Panc1 (cell line): ENCODE measurements at regions not wholly inside any gene's neighbourhood (a gene's known extent, or its start where the extent isn't known, plus 50 kb on each side); places are given as distances from the start of the nearest gene placed in this dataset.

ENCODE experiments used
- ATAC-seq: fragments of 200-7000 bp; cut with Tn5 transposase; 2 replicates; pipeline ENCODE4 v1.9.1; 2020; ENCODE audit warnings: mild to moderate bottlenecking, moderate library complexity
- BruUV-seq: library from RNA; stranded (reverse); fragments of 400-500 nt; replicated peaks from 2 replicates; lab custom pipeline; 2021; lab: Mats Ljungman, UMichigan
- CTCF ChIA-PET: fragments of 300-600 bp; sonication (Branson Sonifier 250); formaldehyde crosslinking; loops from one replicate; lab custom pipeline; 2022; ENCODE audit warnings: antibody characterized with exemption; lab: Charles Lee
- POLR2A ChIA-PET: fragments of 300-600 bp; sonication (Branson Sonifier 250); formaldehyde crosslinking; loops from one replicate; lab custom pipeline; 2022; ENCODE audit warnings: antibody characterized with exemption; lab: Charles Lee
- DNase-seq: peaks from one replicate; pipeline ENCODE4 v3.0.0-alpha.2; 2010; ENCODE audit warnings: low read depth, low spot score
- H3K27ac ChIP-seq: 2 replicates; pipeline ENCODE4 v1.5.1; 2011; ENCODE audit warnings: mild to moderate bottlenecking, low read length, inconsistent platforms
- H3K27me3 ChIP-seq: fragments of 200-500 bp; sonication (Bioruptor generic); 2 replicates; pipeline ENCODE4 v1.6.0; 2014; ENCODE audit warnings: low read length, inconsistent platforms; ENCODE audit not compliant: control insufficient read depth, insufficient read depth
- H3K36me3 ChIP-seq: fragments of 200-500 bp; sonication (Bioruptor generic); 2 replicates; pipeline ENCODE4 v1.5.1; 2014; ENCODE audit warnings: inconsistent platforms, mild to moderate bottlenecking, low read length, moderate library complexity; ENCODE audit not compliant: control insufficient read depth, insufficient read depth
- H3K4me1 ChIP-seq: 2 replicates; pipeline ENCODE4 v1.5.1; 2011; ENCODE audit warnings: inconsistent platforms, mild to moderate bottlenecking, low read length, moderate library complexity; ENCODE audit not compliant: control insufficient read depth, insufficient read depth
- H3K4me3 ChIP-seq, 2 experiments: 2 replicates each; pipeline ENCODE4 v1.5.1; 2011 to 2012; ENCODE audit warnings: low read depth in 2 of 2, low read length in 2 of 2, mild to moderate bottlenecking in 2 of 2, inconsistent platforms in 1 of 2, moderate library complexity in 1 of 2
- H3K9me3 ChIP-seq: fragments of 200-500 bp; sonication (Bioruptor generic); 2 replicates; pipeline ENCODE4 v1.5.1; 2014; ENCODE audit warnings: low read depth, mild to moderate bottlenecking, inconsistent platforms, low read length, moderate library complexity; ENCODE audit not compliant: control insufficient read depth, insufficient read depth
- CTCF ChIP-seq: fragments of 450-650 bp; IDR thresholded peaks from 2 replicates; pipeline ENCODE4 v1.5.1; 2017; ENCODE audit warnings: mild to moderate bottlenecking
- POLR2AphosphoS5 ChIP-seq: IDR thresholded peaks from 2 replicates; pipeline ENCODE4 v1.6.1; 2012; ENCODE audit warnings: mild to moderate bottlenecking, low read depth, low read length, moderate library complexity
- REST ChIP-seq, 2 experiments: IDR thresholded peaks; 2 replicates each; pipeline ENCODE4 v1.6.1; 2011 to 2012; ENCODE audit warnings: low read depth in 2 of 2, control low read depth in 1 of 2, low read length in 1 of 2, mild to moderate bottlenecking in 1 of 2, moderate library complexity in 1 of 2; ENCODE audit not compliant: insufficient read depth in 1 of 2
- SIN3A ChIP-seq: IDR thresholded peaks from 2 replicates; pipeline ENCODE4 v1.6.1; 2012; ENCODE audit warnings: low read depth, mild to moderate bottlenecking, low read length, moderate library complexity, borderline replicate concordance; ENCODE audit not compliant: insufficient read depth
- TCF7L2 ChIP-seq: IDR thresholded peaks from 2 replicates; pipeline ENCODE4 v1.6.1; 2011; ENCODE audit warnings: mild to moderate bottlenecking, low read depth, low read length, inconsistent platforms
- in situ Hi-C: cut with HindIII; loops from 2 replicates; pipeline ENCODE4 v1.10.0; 2016; ENCODE audit warnings: low sequenced_read_pairs, low pct_unique_long_range_greater_than_20kb
- intact Hi-C: fragments of 100-400 bp; cut with micrococcal nuclease; formaldehyde crosslinking; loops from one replicate; pipeline ENCODE4 v1.10.0; 2022; ENCODE audit not compliant: unreplicated experiment

GRCh38 chr1:13929313-13929712, 229.3 kb downstream of the PRDM2 start:
- no peaks in the 10 kb centered on the region for H3K9me3 ChIP-seq
- ChIA-PET POLR2A (no interaction called here), CTCF (no interaction called here)
- peaks cover 2% of the 10 kb centered on the region; the same call in 1 of the 2 replicates for H3K27me3 ChIP-seq
- H3K27ac ChIP-seq, result no peak overlapping the region
- no peak overlapping the region for H3K4me3 ChIP-seq
- no peak for ATAC-seq
- H3K4me1 ChIP-seq, result no peaks in the 10 kb centered on the region
- no peak for DNase-seq
- intact Hi-C loops (no loop called here), in situ Hi-C loops (no loop called here)
- no peaks in the 10 kb centered on the region for H3K36me3 ChIP-seq
- BruUV-seq, result no TSS peak
- TF ChIP-seq SIN3A (no peak), POLR2AphosphoS5 (no peak)

DNA sequence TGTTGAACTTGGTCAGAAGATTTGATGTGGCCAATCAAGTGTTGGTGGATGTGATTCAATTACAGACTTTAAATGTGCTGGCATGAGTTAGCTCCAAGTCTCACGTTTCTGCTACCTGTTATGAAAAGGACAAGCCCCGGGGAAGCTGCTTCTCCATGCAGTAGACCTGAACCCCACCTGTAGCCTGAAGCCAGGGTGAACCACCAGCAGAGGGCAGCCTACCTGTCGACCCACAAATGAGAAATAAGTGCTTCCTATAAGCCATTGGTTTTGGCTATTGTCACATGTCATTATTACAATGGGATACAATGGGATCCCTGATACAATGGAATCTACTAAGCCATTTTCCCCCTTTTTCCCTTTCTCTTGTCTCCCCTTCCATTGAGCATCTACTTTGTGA, 230.2 kb downstream of the PRDM2 start:
- Histone ChIP-seq H3K27me3 (peaks cover 2% of the 10 kb centered on the region; the same call in 1 of the 2 replicates), H3K27ac (no peak overlapping the region), H3K4me1 (no peaks in the 10 kb centered on the region), H3K36me3 (no peaks in the 10 kb centered on the region), H3K4me3 (no peak overlapping the region), H3K9me3 (no peaks in the 10 kb centered on the region)
- BruUV-seq, result no TSS peak
- in situ Hi-C loops (no loop called here), intact Hi-C loops (no loop called here)
- ATAC-seq (no peak), DNase-seq (no peak)
- TF ChIP-seq POLR2AphosphoS5 (no peak), CTCF (peak; percentile 64)
- CTCF ChIA-PET, result no interaction called here
- POLR2A ChIA-PET, result no interaction called here

GRCh38 chr1:13931226-13931625, 231.2 kb downstream of the PRDM2 start:
- H3K9me3 ChIP-seq, result no peaks in the 10 kb centered on the region
- POLR2A ChIA-PET, result no interaction called here

More at GRCh38 chr1:13931226-13931625, 231.2 kb downstream of the PRDM2 start:
- Histone ChIP-seq H3K27me3 (peaks cover 2% of the 10 kb centered on the region; the same call in 1 of the 2 replicates), H3K36me3 (no peaks in the 10 kb centered on the region), H3K4me3 (no peak overlapping the region), H3K27ac (no peak overlapping the region), H3K4me1 (no peaks in the 10 kb centered on the region)
- ATAC-seq, result no peak
- TF ChIP-seq REST (IDR thresholded peaks at IDR 0.05; ENCODE audit: insufficient read depth in 1 of 2, low read depth in 2 of 2, low read length in 1 of 2) (no peak), SIN3A (no peak), TCF7L2 (no peak), CTCF (no peak), POLR2AphosphoS5 (no peak)
- no TSS peak for BruUV-seq
- intact Hi-C loops (no loop called here), in situ Hi-C loops (no loop called here)
- CTCF ChIA-PET, result no interaction called here
- no peak for DNase-seq
